GM12892 (cell line): ENCODE measurements at regions not wholly inside any gene's neighbourhood (a gene's known extent, or its start where the extent isn't known, plus 50 kb on each side); places are given as distances from the start of the nearest gene placed in this dataset.
"Not testable (repeated sequence)": the region's sequence is repeated elsewhere in the genome, so short reads cannot be mapped to it uniquely, and the experiment has no call there.

ENCODE experiments used
- POLR2A ChIP-seq: IDR thresholded peaks from 2 replicates; pipeline ENCODE4 v1.6.1; 2011; ENCODE audit warnings: low read depth, low read length, control low read depth
- POLR2AphosphoS5 ChIP-seq: IDR thresholded peaks from 2 replicates; pipeline ENCODE4 v1.6.1; 2011; ENCODE audit warnings: low read depth, low read length, control low read depth
- TAF1 ChIP-seq: IDR thresholded peaks from 2 replicates; pipeline ENCODE4 v1.6.1; 2011; ENCODE audit warnings: low read depth, mild to moderate bottlenecking, control low read depth, low read length, borderline replicate concordance

DNA sequence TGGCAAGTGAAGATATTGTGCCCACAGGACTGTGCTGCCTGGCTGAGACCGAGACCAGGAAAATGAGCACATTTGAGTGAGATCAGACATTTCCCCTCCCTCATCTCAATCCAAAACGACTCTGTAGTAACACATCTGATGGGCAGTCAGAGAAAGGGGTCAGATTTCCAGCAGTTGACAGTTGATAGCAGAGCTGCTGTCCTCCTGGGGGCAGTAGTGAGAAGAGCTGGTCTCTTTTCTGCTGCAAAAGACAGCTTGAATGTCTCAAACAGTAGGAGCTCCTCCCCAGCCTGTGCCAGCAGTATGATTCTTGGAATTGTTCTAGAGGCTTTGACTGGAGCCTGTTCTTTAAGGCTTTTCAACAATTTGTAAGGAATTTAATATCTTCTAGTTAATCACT is 1396.3 kb downstream of the RPIA start:
- TF ChIP-seq POLR2AphosphoS5, POLR2A, TAF1: not testable (repeated sequence)
